ENCODE measurements at regions not wholly inside any gene's neighbourhood (a gene's known extent, or its start where the extent isn't known, plus 50 kb on each side); places are given as distances from the start of the nearest gene placed in this dataset.

DNA sequence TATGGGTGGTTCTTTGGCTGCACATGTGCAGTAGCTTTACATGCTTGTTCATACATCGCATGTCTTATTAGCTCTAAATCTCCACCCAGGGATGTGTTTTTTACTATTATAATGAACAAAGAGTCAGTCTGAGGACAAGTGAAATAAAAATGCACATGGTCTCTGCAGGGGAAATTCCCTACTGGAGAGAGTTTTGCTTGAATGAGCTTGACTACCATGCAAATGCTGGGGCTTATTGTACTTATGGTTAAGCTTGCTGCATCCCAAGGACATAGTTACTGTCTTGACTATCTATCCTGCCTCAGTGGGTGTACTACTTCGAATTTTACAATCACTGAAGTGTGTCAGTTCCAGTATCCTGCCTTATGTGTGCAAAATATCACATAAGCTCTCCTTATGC is 362.7 kb downstream of the TDRD15 start (continued):
- TF ChIP-seq, protein P1, sequence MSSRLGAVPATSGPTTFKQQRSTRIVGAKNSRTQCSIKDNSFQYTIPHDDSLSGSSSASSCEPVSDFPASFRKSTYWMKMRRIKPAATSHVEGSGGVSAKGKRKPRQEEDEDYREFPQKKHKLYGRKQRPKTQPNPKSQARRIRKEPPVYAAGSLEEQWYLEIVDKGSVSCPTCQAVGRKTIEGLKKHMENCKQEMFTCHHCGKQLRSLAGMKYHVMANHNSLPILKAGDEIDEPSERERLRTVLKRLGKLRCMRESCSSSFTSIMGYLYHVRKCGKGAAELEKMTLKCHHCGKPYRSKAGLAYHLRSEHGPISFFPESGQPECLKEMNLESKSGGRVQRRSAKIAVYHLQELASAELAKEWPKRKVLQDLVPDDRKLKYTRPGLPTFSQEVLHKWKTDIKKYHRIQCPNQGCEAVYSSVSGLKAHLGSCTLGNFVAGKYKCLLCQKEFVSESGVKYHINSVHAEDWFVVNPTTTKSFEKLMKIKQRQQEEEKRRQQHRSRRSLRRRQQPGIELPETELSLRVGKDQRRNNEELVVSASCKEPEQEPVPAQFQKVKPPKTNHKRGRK (CRISPR knock-in tag; IDR thresholded peaks at IDR 0.05; ENCODE audit: borderline replicate concordance) = no peak

DNA sequence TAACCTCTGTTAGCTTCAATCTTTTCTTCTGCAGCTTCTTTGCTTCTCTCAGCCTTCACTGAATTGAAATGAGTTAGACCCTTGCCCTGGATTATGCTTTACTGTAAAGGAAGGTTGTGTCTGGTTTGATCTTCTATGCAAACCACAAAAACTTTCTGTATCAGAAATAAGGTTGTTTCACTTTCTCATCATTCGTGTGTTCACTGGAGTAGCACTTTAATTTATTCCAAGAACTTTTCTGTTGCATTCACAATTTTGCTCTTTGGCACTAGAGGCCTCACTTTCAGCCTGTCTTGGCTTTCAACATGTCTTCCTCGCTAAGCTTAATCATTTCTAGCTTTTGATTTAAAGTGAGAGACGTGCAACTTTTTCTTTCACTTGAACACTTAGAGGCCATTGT is 365.3 kb downstream of the TDRD15 start:
- Mint-ChIP-seq H3K9me3 (peaks cover 19% of the 10 kb centered on the region), H3K36me3 (peaks cover 3% of the 10 kb centered on the region; the same call in 1 of the 2 replicates), H3K4me1 (no peaks in the 10 kb centered on the region), H3K27ac (no peak overlapping the region), H3K27me3 (ENCODE audit: low read depth) (no peaks in the 10 kb centered on the region; the same call in 1 of the 2 replicates), H3K4me3 (no peak overlapping the region)
- ATAC-seq (no peak), DNase-seq (ENCODE audit: low spot score) (no peak)
- TF ChIP-seq FOXJ3 (CRISPR knock-in tag; IDR thresholded peaks at IDR 0.05; ENCODE audit: borderline replicate concordance) (no peak), ZNF396 (CRISPR knock-in tag; IDR thresholded peaks at IDR 0.05; ENCODE audit: borderline replicate concordance) (no peak), OVOL2 (CRISPR knock-in tag; IDR thresholded peaks at IDR 0.05; ENCODE audit: borderline replicate concordance) (no peak), MXD4 (CRISPR knock-in tag; IDR thresholded peaks at IDR 0.05; ENCODE audit: borderline replicate concordance) (no peak), CREB1 (CRISPR knock-in tag; IDR thresholded peaks at IDR 0.05) (no peak), SMAD3 (CRISPR knock-in tag; IDR thresholded peaks at IDR 0.05; ENCODE audit: borderline replicate concordance) (no peak), TP53 (CRISPR knock-in tag; IDR thresholded peaks at IDR 0.05) (no peak), TEAD1 (CRISPR knock-in tag; IDR thresholded peaks at IDR 0.05) (no peak), NFATC4 (CRISPR knock-in tag; IDR thresholded peaks at IDR 0.05) (no peak), PRRX2 (CRISPR knock-in tag; IDR thresholded peaks at IDR 0.05) (no peak), SOX15 (CRISPR knock-in tag; IDR thresholded peaks at IDR 0.05) (no peak)
- TF ChIP-seq, protein P2, sequence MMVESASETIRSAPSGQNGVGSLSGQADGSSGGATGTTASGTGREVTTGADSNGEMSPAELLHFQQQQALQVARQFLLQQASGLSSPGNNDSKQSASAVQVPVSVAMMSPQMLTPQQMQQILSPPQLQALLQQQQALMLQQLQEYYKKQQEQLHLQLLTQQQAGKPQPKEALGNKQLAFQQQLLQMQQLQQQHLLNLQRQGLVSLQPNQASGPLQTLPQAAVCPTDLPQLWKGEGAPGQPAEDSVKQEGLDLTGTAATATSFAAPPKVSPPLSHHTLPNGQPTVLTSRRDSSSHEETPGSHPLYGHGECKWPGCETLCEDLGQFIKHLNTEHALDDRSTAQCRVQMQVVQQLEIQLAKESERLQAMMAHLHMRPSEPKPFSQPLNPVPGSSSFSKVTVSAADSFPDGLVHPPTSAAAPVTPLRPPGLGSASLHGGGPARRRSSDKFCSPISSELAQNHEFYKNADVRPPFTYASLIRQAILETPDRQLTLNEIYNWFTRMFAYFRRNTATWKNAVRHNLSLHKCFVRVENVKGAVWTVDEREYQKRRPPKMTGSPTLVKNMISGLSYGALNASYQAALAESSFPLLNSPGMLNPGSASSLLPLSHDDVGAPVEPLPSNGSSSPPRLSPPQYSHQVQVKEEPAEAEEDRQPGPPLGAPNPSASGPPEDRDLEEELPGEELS (CRISPR knock-in tag; IDR thresholded peaks at IDR 0.05) = no peak
- TF ChIP-seq, protein P3, sequence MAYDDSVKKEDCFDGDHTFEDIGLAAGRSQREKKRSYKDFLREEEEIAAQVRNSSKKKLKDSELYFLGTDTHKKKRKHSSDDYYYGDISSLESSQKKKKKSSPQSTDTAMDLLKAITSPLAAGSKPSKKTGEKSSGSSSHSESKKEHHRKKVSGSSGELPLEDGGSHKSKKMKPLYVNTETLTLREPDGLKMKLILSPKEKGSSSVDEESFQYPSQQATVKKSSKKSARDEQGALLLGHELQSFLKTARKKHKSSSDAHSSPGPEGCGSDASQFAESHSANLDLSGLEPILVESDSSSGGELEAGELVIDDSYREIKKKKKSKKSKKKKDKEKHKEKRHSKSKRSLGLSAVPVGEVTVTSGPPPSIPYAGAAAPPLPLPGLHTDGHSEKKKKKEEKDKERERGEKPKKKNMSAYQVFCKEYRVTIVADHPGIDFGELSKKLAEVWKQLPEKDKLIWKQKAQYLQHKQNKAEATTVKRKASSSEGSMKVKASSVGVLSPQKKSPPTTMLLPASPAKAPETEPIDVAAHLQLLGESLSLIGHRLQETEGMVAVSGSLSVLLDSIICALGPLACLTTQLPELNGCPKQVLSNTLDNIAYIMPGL (CRISPR knock-in tag; IDR thresholded peaks at IDR 0.05) = no peak
- TF ChIP-seq, protein P4, sequence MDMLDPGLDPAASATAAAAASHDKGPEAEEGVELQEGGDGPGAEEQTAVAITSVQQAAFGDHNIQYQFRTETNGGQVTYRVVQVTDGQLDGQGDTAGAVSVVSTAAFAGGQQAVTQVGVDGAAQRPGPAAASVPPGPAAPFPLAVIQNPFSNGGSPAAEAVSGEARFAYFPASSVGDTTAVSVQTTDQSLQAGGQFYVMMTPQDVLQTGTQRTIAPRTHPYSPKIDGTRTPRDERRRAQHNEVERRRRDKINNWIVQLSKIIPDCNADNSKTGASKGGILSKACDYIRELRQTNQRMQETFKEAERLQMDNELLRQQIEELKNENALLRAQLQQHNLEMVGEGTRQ (CRISPR knock-in tag; IDR thresholded peaks at IDR 0.05) = no peak
- TF ChIP-seq, protein P5, sequence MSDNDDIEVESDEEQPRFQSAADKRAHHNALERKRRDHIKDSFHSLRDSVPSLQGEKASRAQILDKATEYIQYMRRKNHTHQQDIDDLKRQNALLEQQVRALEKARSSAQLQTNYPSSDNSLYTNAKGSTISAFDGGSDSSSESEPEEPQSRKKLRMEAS (CRISPR knock-in tag; IDR thresholded peaks at IDR 0.05) = no peak
- TF ChIP-seq, protein P6, sequence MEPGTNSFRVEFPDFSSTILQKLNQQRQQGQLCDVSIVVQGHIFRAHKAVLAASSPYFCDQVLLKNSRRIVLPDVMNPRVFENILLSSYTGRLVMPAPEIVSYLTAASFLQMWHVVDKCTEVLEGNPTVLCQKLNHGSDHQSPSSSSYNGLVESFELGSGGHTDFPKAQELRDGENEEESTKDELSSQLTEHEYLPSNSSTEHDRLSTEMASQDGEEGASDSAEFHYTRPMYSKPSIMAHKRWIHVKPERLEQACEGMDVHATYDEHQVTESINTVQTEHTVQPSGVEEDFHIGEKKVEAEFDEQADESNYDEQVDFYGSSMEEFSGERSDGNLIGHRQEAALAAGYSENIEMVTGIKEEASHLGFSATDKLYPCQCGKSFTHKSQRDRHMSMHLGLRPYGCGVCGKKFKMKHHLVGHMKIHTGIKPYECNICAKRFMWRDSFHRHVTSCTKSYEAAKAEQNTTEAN (CRISPR knock-in tag; IDR thresholded peaks at IDR 0.05) = no peak
- ChIA-PET CTCF (no interaction called here), POLR2A (no interaction called here)

DNA sequence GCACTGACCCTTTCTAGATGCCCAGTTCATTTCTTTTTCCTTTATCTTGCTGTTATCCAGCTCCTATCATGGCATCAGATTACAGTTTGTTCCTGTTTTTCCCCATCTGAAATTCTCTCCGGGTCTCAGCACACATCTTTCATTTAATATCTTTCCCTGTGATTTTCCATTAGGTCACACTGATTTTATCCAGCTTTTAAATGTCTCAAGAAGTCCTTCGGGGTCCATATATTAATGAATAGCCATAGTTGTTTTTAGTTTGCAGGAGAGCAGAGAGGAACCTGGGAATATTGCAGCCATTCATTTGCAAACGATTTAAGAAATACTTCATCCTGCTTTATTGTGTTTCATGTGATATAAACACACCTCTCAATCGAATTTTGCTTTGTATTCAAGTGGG is 374.2 kb downstream of the TDRD15 start:
- ChIA-PET CTCF (interaction anchor here (0.9 kb wide), 1 partner anchor 76 kb away, joined by 6 read pairs; no protein-coding TSS in a partner anchor), POLR2A (no interaction called here)
- Mint-ChIP-seq H3K27ac (no peak overlapping the region; the same call in 1 of the 2 replicates), H3K27me3 (ENCODE audit: low read depth) (no peaks in the 10 kb centered on the region), H3K36me3 (no peaks in the 10 kb centered on the region), H3K9me3 (peaks cover 5% of the 10 kb centered on the region), H3K4me3 (no peak overlapping the region), H3K4me1 (peaks cover 6% of the 10 kb centered on the region)
- ATAC-seq (no peak), DNase-seq (ENCODE audit: low spot score) (no peak)
- TF ChIP-seq NFATC4 (CRISPR knock-in tag; IDR thresholded peaks at IDR 0.05) = no peak

All from WTC11 (cell line).